HUES48 (cell line): ENCODE measurements at regions not wholly inside any gene's neighbourhood (a gene's known extent, or its start where the extent isn't known, plus 50 kb on each side); places are given as distances from the start of the nearest gene placed in this dataset.

Experiments used
- H3K27ac ChIP-seq: one replicate; pipeline ENCODE4 v1.7.0; 2013; ENCODE audit warnings: low read depth, low read length, inconsistent platforms
- H3K27me3 ChIP-seq: 2 replicates; pipeline ENCODE4 v1.6.1; 2013; ENCODE audit warnings: mild to moderate bottlenecking, low read length; ENCODE audit not compliant: control insufficient read depth, insufficient read depth
- H3K36me3 ChIP-seq: 2 replicates; pipeline ENCODE4 v1.6.1; 2013; ENCODE audit warnings: low read length; ENCODE audit not compliant: control insufficient read depth, insufficient read depth
- H3K4me1 ChIP-seq: 2 replicates; pipeline ENCODE4 v1.6.1; 2013; ENCODE audit warnings: mild to moderate bottlenecking, low read length; ENCODE audit not compliant: control insufficient read depth, insufficient read depth
- H3K4me3 ChIP-seq: 2 replicates; pipeline ENCODE4 v1.5.1; 2013; ENCODE audit warnings: mild to moderate bottlenecking, low read depth, low read length
- H3K9ac ChIP-seq: 2 replicates; pipeline ENCODE4 v1.6.1; 2013; ENCODE audit warnings: mild to moderate bottlenecking, low read depth, low read length, moderate library complexity
- H3K9me3 ChIP-seq: 2 replicates; pipeline ENCODE4 v1.6.1; 2013; ENCODE audit warnings: low read length; ENCODE audit not compliant: control insufficient read depth, insufficient read depth

DNA sequence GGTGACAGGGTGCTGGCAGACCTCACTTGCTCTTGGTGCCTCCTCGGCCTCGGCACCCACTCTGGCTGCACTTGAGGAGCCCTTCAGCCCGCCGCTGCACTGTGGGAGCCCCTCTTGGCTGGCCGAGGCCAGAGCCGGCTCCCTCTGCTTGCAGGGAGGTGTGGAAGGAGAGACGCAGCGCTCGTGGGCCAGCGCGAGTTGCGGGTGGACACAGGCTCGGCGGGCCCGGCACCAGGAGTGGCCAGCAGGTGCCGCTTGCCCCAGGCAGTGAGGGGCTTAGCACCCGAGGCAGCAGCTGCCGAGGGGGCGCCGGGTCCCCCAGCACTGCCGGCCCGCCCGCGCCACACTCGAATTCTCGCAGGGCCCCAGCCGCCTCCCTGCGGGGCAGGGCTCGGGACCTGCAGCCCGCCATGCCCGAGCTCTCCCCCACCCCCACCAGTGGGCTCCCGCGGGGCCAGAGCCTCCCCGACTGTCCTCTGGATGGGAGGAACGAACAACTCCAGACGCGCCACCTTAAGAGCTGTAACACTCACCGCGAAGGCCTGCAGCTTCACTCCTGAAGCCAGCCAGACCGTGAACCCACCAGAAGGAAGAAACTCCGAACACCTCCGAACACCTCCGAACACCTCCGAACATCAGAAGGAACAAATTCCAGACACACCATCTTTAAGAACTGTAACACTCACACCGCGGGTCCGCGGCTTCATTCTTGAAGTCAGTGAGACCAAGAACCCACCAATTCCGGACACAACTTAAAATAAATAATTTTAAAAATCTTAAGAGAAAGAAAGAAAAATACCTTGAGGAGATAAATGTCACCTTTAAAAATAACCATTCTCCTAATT lies 311.1 kb upstream of the SLC7A11 start:
- Histone ChIP-seq H3K36me3 (no peaks in the 10 kb centered on the region), H3K9ac (no peak overlapping the region)

GRCh38 chr4:138542191-138542776 lies 300.1 kb upstream of the SLC7A11 start:
- Histone ChIP-seq H3K27ac (no peak overlapping the region), H3K36me3 (no peaks in the 10 kb centered on the region), H3K4me1 (peaks cover 10% of the 10 kb centered on the region; the same call in 1 of the 2 replicates), H3K9ac (no peak overlapping the region), H3K9me3 (no peaks in the 10 kb centered on the region), H3K27me3 (no peaks in the 10 kb centered on the region), H3K4me3 (no peak overlapping the region)

More for the DNA sequence above, 311.1 kb upstream of the SLC7A11 start:
- Histone ChIP-seq H3K9me3 (no peaks in the 10 kb centered on the region), H3K4me3 (no peak overlapping the region), H3K4me1 (peaks cover 11% of the 10 kb centered on the region), H3K27me3 (no peaks in the 10 kb centered on the region), H3K27ac (no peak overlapping the region)

DNA sequence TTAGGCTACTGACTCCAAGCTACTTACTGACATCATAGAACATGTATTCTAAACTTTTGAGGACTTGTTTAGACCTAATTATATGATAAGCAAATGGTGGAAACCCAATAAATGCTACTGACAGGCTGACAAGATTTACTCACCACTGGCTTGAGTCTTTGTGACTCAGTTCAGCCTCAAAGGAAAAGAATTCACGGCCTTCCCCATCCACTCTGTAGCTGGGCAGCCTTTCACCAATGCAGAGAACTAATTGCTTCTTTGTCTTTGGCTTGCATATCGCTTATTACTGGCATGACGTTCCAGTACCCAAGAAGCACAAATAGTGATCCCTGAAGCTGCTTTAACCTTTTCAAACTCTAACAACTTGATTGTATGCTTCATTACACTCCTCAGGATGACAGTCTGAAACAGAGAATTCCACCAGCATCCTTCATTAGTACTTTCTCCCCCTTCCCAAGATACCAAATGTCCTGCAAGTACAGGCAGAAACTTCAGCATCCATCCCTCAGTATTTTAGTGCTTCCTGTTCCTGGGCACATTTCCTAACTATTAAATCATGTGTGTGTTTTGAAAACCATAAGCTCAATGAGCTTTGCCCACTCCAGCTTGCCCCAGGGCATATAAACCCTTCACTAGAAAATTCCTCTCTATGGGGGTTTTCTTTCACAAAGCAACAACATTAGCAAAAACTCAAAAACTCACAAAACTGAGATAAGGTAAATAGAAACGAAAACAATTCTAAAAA lies 298.1 kb upstream of the SLC7A11 start:
- Histone ChIP-seq H3K4me1 (peaks cover 10% of the 10 kb centered on the region; the same call in 1 of the 2 replicates), H3K27ac (no peak overlapping the region), H3K4me3 (no peak overlapping the region), H3K27me3 (no peaks in the 10 kb centered on the region), H3K9ac (no peak overlapping the region), H3K36me3 (no peaks in the 10 kb centered on the region), H3K9me3 (no peaks in the 10 kb centered on the region)

DNA sequence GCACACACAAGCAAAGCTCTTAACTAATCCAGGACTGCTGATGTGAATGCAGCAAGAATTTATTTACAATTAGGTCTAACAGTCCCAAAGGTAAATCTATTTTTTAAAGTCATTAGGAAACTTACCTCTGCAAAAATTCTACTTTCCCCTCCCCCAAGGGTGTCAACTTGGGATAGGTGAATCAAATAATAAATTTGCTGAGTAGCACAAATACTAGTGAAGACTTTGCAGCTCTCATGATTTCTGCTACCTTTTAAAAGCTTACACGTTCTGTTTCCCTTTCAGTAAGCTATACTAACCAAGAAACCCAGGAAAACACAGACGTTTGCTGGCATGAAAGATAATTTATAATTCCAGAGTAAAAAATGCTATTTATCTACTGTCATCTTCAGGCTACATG lies 296.6 kb upstream of the SLC7A11 start:
- Histone ChIP-seq H3K4me3 (no peak overlapping the region), H3K4me1 (peaks cover 10% of the 10 kb centered on the region; the same call in 1 of the 2 replicates), H3K27me3 (no peaks in the 10 kb centered on the region), H3K36me3 (no peaks in the 10 kb centered on the region), H3K9ac (no peak overlapping the region), H3K9me3 (no peaks in the 10 kb centered on the region), H3K27ac (no peak overlapping the region)

- no peak overlapping the region for H3K27ac ChIP-seq
- H3K4me1 ChIP-seq, result peaks cover 10% of the 10 kb centered on the region; the same call in 1 of the 2 replicates
- H3K4me3 ChIP-seq, result no peak overlapping the region
- H3K9ac ChIP-seq, result no peak overlapping the region
- peaks cover 6% of the 10 kb centered on the region; the same call in 1 of the 2 replicates for H3K9me3 ChIP-seq
- no peaks in the 10 kb centered on the region for H3K27me3 ChIP-seq
- H3K36me3 ChIP-seq, result no peaks in the 10 kb centered on the region
Measured at GRCh38 chr4:138537731-138538490, 295.8 kb upstream of the SLC7A11 start.

DNA sequence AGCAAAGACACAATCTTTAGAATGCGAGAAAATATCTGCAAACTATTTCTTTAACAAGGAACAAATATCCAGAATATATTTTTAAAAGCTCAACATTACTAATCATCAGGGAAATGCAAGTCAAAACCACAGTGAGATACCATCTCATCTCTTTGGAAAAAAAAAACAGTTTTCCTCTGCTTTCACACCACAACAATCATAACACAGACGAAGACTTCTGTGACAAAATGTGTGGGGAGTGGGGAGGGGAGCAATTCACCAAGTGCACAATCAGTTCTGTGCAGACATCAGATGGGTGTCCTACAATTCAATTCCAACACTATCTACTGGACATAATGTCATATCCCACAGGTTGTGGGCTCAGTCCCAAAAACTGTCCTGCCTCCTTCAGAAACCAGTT lies 293.2 kb upstream of the SLC7A11 start:
- H3K27me3 ChIP-seq, result no peaks in the 10 kb centered on the region
- H3K9ac ChIP-seq, result no peak overlapping the region
- no peak overlapping the region for H3K4me3 ChIP-seq
- 0 out of 2 replicates have a peak, but pooled peaks cover 4% of the 10 kb centered on the region for H3K4me1 ChIP-seq
- no peaks in the 10 kb centered on the region for H3K36me3 ChIP-seq
- H3K9me3 ChIP-seq, result peaks cover 16% of the 10 kb centered on the region
- no peak overlapping the region for H3K27ac ChIP-seq

- H3K4me1 ChIP-seq, result no peaks in the 10 kb centered on the region
- no peaks in the 10 kb centered on the region for H3K9me3 ChIP-seq
- H3K27ac ChIP-seq, result no peak overlapping the region
- no peaks in the 10 kb centered on the region for H3K36me3 ChIP-seq
- H3K4me3 ChIP-seq, result no peak overlapping the region
- H3K27me3 ChIP-seq, result no peaks in the 10 kb centered on the region
- H3K9ac ChIP-seq, result no peak overlapping the region
Measured at GRCh38 chr4:138522366-138522765, 280.2 kb upstream of the SLC7A11 start.

- Histone ChIP-seq H3K36me3 (no peaks in the 10 kb centered on the region), H3K9ac (no peak overlapping the region), H3K4me1 (no peaks in the 10 kb centered on the region), H3K4me3 (no peak overlapping the region), H3K9me3 (no peaks in the 10 kb centered on the region), H3K27ac (no peak overlapping the region), H3K27me3 (no peaks in the 10 kb centered on the region)
Measured at GRCh38 chr4:138521809-138522208, 279.7 kb upstream of the SLC7A11 start.

- no peak overlapping the region for H3K27ac ChIP-seq
- no peak overlapping the region for H3K9ac ChIP-seq
- no peaks in the 10 kb centered on the region for H3K27me3 ChIP-seq
- no peaks in the 10 kb centered on the region for H3K36me3 ChIP-seq
- H3K4me1 ChIP-seq, result no peaks in the 10 kb centered on the region
- H3K4me3 ChIP-seq, result no peak overlapping the region
- H3K9me3 ChIP-seq, result no peaks in the 10 kb centered on the region
Measured at GRCh38 chr4:138519436-138519835, 277.3 kb upstream of the SLC7A11 start.

GRCh38 chr4:138513535-138513934 lies 271.4 kb upstream of the SLC7A11 start:
- H3K27ac ChIP-seq, result no peak overlapping the region
- H3K36me3 ChIP-seq, result no peaks in the 10 kb centered on the region
- H3K27me3 ChIP-seq, result no peaks in the 10 kb centered on the region
- H3K9me3 ChIP-seq, result no peaks in the 10 kb centered on the region
- no peak overlapping the region for H3K4me3 ChIP-seq
- no peaks in the 10 kb centered on the region for H3K4me1 ChIP-seq
- H3K9ac ChIP-seq, result no peak overlapping the region
